HG03103 (cell line): ENCODE measurements at regions not wholly inside any gene's neighbourhood (a gene's known extent, or its start where the extent isn't known, plus 50 kb on each side); places are given as distances from the start of the nearest gene placed in this dataset.
"Not testable (repeated sequence)": the region's sequence is repeated elsewhere in the genome, so short reads cannot be mapped to it uniquely, and the experiment has no call there.

ENCODE experiments used
- ATAC-seq: cut with Tn5 transposase; IDR thresholded peaks from one replicate; pipeline ENCODE4 v1.9.1; 2021; ENCODE audit warnings: low read depth; ENCODE audit not compliant: unreplicated experiment

DNA sequence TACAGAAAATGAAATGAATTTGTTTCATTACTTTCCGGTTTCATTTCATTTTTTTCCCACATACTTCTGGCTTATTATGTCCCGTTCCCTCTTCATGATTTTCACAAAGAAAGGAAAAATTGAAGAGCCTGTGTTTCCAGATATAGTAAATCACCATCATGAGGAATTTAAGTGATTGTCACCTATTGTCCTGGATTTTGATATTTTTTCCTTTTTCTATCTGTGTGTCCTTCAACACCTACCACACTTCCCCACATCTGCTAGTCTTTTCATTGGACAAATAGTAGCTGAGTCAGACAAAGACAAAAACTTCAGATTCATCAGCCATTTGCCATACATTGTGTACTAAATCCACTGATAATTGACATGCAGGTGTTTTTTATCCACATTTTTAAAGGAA, 258.2 kb upstream of the HSF2 start:
- no peak for ATAC-seq

DNA sequence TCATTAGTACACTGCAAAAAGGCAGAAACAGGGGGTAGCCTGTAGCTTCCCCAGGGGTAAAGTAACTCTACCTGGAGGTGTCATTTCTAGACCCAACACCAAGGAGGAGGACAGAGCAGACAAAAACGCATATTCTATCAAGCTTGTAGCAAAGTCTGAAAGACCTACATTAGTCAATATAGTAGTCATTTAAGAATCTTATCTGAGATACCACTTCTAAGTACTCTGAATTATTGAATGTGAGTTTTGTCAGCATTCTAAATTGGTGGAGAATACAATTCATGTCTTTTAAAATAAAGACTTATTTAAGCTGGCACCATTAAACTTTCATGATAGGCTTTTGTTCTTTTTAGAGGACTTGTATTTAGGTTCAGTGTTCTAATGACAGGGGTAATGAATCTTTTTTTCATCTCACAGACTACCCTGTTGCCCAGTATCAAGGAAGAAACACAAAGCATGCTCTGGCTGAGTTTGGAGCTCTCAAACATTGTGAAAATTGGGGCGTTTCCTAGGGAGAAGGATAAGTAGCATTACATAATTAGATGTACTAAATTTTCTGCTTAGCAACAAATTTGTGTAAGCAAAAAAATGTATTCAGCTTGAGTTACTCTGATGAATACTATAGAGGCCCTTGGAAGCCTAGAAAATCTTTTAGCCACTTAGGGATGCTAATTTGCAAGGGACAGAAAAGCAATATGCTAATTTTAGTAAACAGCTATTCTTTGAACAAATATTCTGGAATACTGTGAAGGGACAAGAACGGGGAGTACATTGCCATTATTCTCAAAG, 255.4 kb upstream of the HSF2 start:
- no peak for ATAC-seq

DNA sequence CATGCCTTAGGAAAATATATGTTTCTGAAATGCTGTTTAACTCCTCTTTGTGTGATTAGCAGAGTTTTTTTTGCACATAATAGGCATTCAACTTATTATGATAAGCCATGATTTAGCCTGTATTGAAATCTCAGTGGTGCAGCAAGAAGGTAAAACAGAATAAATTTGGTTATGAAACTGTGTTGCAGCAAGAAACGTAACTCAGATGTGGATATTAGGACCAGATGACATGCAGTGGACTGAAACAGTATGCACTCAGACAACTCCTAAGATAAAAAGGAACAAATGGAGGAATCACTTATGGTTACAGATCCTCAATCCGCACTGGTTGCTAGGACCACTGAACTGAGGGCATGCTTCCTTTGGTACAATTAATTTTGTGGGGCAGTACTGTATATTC, 254.2 kb upstream of the HSF2 start:
- no peak for ATAC-seq

DNA sequence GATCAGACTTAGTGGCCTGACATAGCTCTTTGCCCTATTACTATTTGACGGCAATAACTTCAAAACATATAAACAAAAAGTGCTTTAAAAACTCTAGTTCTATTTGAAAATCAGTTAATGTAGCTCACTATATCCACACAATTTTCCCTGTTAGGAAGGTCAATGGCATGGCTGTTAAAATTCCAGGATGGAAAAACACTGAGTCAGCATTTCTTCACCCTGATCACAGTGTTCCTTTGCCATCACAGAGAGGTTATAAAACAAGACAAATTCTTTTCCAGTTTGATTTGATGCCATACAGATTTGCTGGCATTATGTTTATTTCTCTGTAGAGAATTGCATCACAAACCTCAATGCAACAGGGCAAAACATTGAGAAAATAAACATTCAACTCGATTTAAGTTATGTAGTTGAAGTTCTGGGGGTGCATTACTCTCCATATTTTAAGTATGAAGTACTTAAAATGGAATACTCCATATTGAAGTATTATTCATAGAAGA, 253.7 kb upstream of the HSF2 start:
- ATAC-seq: no peak

DNA sequence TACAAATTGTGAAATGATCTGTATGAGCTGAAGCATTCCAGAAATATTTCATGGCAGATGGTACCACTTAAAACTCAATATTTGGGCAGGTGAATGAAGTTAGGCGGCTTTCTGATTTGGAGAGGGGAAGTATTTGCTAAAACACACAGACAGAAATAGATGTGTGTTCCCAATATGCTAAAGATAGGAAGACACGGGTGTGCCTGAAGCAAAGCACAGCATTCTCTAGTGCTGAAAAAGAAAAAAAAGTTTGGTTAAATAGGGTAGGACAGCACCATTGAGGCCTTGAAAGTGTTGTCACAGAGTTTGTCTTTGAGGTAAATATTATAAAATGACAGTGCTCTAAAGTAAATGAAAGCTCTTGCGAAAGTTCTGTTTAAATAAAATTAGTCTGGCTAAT, 252.2 kb upstream of the HSF2 start:
- ATAC-seq: no peak

DNA sequence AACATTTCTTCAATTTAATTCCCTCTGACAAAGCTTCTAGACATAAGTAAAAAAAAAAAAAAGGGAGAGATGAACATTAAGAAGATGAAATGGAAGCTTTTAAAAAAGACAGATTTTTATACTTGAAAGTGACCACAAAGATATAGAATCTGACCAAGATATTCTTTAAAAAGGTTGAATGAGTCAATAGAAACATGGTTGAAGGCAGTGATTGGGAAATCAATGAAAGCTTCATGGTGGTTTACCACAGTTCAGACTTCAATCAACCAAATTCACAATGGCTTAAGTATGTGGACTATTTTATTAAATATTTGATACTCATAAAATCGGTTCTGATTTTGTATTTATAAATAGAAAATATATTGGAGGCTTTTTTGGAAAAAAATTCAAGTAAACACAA, 248.4 kb upstream of the HSF2 start:
- ATAC-seq: no peak

DNA sequence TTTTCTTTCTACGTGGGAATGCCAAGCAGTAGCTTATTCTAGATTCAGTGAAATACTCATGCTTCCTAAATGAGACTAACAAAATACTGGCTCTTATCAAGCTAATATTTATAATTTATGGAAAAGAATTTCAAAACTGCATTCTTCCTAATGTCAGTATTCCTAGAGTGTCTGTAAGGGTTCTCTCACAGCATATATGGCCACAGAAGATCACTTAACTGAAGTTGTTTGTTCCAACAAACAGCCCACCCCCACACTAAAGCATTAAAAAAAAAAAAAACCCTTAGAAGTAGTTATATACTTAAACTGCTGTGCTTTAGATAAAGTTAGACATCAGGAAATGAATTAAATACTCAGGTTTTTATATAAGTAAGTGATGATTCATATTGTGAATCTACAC, 247.7 kb upstream of the HSF2 start:
- ATAC-seq: no peak

DNA sequence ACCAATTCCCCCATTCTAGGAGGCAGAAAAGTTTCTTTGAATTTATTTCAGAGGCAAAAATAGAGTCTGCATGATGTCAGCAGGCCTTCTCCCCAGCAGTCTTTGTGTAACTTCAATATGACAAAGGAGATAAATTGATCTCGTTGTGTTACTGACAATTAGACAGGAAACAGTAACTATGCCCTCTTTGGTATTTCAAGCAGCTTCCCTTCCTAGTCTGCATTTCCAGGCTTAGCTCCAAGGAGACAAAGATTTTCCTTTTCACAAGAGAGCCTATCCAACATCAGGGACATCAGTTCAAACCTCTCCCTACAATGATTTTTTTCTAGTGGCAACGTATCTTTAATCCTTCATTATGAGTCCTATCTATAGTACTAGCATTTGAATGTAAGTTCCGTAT, 245.9 kb upstream of the HSF2 start:
- no peak for ATAC-seq

DNA sequence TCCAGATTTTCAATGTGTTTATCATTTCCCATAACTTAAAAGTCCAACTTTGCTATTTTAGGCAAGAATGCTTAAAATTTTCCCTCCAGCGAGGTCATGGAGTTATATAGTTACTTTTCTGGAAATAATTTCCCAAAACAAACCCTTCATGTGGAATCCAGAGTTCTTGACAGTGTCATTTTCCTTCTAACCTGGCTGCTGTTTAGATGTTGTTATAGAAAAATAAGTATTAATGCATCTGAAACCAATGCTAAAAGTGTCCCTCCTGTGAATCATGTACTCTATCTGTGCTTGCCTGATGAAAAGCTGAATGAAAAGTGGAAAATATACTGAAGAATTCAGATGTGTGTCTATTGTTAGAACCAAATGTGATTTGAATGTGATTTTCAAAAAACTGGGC, 245.3 kb upstream of the HSF2 start:
- ATAC-seq: no peak

DNA sequence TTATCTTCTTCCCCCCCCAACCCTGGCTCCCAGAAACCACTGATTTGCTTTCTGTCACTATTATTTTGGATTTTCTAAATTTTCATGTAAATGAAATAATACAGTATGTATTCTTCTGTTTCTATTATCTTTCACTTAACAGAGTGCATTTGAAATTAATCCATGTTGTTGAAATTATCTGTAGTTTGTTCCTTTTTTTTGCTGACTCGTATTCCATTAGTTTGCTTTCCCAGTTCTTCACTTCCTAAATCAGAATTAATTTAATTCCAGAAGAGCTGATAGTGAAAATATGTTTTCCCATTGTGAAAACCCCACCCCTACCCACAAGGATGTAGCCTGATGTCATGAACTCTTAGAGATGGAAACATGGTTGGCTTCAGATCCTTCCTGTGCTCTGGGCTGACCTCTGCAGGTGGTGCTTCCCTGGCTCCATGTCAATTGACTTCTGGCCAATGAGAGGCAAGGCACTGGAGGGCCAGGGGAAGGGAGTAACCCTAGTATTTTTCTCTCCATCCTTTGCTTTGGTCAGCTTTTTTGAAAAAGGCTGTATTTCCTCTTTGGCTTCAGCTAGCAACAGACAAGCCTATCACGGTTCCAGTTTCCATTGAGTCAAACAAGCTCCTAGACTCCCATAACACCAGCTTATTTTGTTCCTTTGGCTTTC, 244.4 kb upstream of the HSF2 start:
- ATAC-seq: no peak

DNA sequence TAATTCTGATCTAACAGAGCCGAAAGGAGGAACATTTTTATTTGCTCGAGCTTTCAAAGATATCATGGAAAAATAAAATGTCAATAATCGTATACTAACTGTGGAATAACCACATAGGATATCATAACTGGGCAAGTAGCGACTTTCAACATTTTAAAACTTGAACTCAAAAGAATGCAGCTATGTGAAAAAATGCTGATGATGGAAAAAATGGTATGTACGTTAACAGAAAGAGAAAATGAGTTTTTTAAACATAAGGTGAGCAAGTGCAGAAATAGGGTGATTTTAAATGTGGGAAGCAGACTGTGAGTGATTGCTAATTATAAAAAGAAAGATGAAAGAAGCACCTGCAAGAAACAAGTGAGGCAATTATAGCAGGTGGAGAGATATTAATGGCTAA, 238.3 kb upstream of the HSF2 start:
- no peak for ATAC-seq

DNA sequence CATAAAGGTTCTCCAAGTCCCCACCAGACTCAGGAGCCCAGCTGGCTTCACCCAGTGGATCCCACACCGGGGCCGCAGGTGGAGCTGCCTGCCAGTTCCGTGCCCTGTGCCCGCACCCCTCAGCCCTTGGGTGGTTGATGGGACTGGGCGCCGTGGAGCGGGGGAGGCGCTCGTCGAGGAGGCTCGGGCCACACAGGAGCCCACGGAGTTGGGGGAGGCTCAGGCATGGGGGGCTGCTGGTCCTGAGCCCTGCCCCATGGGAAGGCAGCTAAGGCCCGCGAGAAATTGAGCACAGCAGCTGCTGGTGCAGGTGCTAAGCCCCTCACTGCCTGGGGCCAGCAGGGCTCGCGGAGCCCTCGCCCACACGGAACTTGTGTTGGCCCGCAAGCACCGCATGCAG, 234.4 kb upstream of the HSF2 start:
- no peak for ATAC-seq

DNA sequence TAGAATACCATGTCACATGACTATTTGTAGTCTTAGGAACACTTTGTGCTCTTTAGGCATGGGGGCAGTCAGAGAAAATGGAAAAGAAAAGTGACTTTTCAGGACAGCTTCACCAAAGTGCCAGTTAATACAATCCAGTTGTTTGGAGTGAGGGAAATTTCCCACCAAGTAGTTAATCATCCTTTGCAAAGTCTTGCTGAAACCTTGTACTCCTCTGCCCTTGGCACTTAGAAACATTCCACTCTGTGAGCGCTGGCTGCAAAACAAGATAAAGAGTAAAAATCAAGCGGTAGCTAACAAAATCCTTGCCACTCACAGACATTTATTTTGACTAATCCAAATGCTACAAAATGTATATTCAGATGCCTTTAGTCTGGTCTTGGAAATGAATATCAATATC, 229.2 kb upstream of the HSF2 start:
- ATAC-seq: no peak

DNA sequence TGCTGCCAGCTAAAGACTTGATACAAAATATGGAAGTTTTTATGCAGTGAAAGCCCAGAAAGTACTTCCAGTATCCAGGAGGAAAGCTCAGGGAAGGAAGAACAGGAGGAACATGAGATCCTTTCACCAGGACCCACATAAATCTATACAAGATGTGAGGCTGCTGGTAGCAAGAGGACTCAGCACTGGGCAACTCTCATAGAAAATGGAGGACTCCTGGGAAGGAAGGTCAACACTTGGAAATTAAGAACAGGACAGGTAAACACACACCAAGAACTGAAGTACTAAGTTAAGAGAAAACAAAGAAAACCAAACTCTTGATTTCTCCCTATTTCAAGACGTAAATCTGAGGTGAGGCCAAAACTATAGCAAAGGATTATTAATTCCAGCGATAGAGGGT, 220.5 kb upstream of the HSF2 start:
- ATAC-seq: no peak

DNA sequence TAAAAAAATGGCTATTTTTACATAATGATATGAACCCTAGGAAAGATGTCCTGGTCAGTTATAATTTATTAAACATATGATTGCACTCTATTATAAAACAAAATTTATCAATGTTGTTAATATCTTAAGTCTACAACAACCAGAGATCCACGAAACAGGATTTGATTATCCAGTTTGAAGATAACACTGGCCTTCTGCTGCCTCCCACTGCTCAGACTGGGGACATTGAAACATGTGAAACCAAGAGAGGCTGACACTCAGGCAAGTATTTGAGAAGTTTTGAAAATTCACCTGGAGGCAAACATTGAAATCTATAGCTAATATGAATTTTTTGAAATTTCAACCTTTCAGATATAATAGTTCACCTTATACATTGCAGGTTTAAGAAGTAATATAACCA, 219.3 kb upstream of the HSF2 start:
- ATAC-seq: no peak

DNA sequence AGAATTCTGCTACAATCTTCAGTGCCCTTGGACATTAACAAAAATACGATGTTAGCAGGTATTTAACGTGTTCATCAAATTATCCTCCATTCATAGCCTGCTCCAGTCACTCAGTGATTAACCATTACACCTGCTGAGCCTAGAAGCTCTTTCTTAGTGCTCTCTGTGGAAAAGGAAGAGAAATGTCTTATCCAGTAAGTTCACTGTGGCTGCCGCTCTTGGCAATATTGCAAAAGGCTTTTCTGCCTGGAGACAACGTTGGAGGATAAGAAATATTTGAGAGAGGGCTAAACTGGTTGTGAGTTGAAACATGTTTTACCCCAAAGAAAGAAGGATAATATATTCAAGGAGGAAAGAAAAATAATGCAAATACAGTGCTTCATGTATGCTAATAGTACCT, 217.4 kb upstream of the HSF2 start:
- ATAC-seq: no peak

DNA sequence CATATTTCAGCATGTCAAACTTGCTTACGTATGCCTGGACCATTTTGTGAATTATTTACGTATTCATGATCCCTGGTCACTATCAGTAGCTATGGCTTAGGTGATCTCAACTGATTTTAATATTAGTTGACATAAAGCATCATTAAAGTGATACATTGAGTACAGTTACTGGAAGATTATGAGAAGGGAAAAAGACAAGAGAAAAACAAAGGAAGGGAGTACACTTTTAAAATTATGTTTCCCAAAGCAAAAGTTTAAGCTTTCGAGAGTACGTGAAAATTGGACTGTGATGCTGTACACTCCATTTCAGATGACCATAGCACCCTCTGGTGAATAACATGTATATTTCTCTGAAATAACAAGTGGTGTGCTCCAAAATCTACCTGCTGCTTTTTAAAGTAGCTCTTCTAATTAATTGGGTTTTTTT, 215.0 kb upstream of the HSF2 start:
- ATAC-seq: no peak

DNA sequence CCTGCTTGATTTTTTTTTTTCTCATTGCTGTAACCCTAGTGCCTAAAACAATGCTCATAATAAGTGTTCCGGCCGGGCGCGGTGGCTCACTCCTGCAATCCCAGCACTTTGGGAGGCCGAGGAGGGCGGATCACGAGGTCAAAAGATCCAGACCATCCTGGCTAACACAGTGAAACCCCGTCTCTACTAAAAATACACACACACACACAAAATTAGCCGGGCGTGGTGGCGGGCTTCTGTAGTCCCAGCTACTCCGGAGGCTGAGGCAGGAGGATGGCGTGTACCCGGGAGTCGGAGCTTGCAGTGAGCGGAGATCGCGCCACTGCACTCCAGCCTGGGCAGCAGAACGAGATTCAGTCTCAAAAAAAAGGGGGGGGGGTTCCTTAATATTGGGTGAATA, 214.0 kb upstream of the HSF2 start:
- not testable (repeated sequence) for ATAC-seq

DNA sequence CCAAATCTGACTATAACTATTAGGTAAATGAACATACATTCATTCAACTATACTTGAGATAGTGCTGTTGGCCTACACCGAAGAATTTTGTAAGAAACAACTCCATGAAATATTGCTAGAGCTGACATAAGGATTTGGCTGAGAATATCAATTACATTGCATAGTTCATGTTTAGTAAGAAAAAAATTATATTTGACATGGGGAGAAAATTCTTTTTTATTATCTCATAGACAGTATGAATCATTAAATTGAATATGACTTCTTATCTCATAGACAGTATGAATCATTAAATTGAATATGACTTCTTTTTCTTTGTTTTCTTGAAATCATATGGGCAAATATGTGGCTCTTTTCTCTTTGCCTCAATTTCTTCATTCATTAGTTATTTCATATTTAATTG, 212.3 kb upstream of the HSF2 start:
- no peak for ATAC-seq

DNA sequence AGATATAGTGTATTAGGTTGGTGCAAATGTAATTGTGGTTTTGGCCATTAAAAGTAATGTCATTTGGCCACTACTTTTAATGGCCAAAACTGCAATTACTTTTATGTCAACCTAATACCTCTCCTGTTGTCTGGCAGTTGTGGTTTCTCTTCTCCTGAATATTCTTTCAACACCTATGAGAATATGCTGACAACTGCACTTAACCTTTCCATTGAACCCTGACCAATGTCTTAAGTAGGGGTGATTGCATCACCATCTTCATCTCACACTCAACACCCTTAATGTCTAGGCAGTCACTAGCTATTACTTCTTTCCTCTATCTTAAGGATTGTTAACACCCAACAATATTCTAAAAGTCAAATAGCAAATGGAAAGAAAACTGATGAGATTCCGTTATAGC, 200.5 kb upstream of the HSF2 start:
- ATAC-seq: no peak

DNA sequence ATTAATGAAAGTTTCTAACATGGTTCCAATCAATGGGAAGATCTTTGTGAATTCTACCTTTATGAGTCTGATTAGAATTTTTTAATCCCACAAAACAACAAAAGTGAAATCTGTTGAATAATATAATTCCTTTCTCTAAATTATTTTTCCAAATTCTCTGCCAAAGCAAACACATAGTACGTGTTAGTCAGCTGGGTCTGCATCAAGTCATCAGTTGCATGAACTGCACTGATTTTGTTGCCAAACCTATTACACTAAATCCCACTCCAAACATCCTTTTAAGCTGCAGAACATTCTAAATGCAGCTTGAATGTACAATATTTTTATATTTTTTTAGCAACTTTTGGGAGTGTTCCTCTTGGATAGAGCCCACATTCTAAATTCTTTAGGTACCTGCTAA, 199.0 kb upstream of the HSF2 start:
- ATAC-seq: no peak

DNA sequence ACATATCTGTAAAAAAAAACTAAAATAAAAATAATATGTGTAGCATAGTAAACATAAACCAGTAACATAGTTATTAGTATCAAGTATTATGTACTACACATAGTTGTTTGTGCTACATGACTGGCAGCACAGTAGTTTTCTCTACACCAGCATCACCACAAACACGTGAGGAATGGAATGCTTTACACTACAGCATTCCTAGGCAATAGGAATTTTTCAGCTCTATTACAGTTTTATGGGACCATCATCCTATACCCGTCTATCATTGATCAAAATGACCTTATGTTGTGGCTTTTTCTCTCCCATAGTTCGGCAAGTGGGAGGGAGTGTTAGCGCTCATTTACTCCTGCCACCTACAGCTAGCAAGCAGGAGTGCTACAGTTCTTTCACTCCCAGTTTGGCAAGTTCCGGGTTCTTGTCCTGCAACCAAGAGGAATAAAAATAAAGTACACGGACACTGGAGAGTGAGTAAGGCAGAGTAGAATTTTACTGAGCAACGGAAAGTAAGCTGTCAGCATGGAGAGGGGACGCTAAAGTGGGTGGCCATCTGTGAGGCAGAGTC, 196.8 kb upstream of the HSF2 start:
- no peak for ATAC-seq
